HG03175 (cell line): ENCODE measurements at regions not wholly inside any gene's neighbourhood (a gene's known extent, or its start where the extent isn't known, plus 50 kb on each side); places are given as distances from the start of the nearest gene placed in this dataset.
"Not testable (repeated sequence)": the region's sequence is repeated elsewhere in the genome, so short reads cannot be mapped to it uniquely, and the experiment has no call there.

ENCODE experiments used
- ATAC-seq: cut with Tn5 transposase; IDR thresholded peaks from one replicate; pipeline ENCODE4 v1.9.1; 2021; ENCODE audit warnings: mild to moderate bottlenecking, moderate library complexity; ENCODE audit not compliant: unreplicated experiment

DNA sequence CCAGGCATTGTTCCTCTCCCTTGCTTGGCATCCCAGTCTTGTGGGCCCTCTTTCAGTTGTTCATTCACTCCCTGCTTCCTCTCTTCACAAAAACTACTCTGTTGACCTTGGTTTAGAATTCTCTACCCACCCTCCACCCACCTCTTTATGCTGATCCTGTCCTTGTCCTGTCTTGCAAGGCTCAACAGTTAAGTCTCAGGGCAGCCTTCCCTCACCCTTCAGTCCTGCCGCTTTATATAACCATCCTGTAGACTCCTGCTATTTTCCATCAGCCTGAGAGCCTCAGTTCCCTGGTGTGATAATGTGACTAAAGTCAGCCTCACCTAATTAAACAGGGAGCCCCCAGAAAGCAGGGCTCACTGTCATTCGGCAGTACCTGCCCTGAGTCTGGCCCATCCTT is 1763.0 kb downstream of the SPATA31A7 start:
- ATAC-seq, result not testable (repeated sequence)
